ENCODE measurements at regions not wholly inside any gene's neighbourhood (a gene's known extent, or its start where the extent isn't known, plus 50 kb on each side); places are given as distances from the start of the nearest gene placed in this dataset.

- H3K4me3 ChIP-seq (ENCODE audit: low read depth, low read length), result no peak overlapping the region
- TF ChIP-seq, protein P1, sequence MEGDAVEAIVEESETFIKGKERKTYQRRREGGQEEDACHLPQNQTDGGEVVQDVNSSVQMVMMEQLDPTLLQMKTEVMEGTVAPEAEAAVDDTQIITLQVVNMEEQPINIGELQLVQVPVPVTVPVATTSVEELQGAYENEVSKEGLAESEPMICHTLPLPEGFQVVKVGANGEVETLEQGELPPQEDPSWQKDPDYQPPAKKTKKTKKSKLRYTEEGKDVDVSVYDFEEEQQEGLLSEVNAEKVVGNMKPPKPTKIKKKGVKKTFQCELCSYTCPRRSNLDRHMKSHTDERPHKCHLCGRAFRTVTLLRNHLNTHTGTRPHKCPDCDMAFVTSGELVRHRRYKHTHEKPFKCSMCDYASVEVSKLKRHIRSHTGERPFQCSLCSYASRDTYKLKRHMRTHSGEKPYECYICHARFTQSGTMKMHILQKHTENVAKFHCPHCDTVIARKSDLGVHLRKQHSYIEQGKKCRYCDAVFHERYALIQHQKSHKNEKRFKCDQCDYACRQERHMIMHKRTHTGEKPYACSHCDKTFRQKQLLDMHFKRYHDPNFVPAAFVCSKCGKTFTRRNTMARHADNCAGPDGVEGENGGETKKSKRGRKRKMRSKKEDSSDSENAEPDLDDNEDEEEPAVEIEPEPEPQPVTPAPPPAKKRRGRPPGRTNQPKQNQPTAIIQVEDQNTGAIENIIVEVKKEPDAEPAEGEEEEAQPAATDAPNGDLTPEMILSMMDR (conservative IDR thresholded peaks at IDR 0.05; ENCODE audit: low read depth, low read length), result no peak
- DNase-seq (ENCODE audit: low read depth), result no peak
Observed at GRCh38 chr1:168443356-168443755, 100.4 kb downstream of the XCL2 start.

DNA sequence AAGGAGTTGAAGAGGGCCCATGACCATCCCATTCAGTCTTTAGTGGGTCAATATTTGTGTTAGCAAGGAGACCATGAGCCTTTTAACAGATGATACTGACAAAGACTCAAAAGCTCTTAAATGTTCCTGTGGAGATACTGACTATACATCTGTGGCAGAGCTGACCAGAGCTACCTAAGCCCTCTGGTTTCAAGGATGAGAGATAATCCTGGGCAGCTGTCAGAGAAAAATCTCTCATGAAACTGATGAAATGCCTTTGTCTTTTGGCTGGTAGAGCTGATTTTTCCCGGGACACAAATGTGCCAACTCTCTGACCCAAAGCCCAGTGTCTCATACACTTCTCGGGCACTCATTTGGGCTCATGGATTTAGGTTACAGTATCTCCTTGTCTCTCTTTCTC, 100.9 kb downstream of the XCL2 start:
- H3K4me3 ChIP-seq (ENCODE audit: low read depth, low read length), result no peak overlapping the region
- no peak for DNase-seq (ENCODE audit: low read depth)
- TF ChIP-seq, protein P1 (conservative IDR thresholded peaks at IDR 0.05; ENCODE audit: low read depth, low read length), result no peak

DNA sequence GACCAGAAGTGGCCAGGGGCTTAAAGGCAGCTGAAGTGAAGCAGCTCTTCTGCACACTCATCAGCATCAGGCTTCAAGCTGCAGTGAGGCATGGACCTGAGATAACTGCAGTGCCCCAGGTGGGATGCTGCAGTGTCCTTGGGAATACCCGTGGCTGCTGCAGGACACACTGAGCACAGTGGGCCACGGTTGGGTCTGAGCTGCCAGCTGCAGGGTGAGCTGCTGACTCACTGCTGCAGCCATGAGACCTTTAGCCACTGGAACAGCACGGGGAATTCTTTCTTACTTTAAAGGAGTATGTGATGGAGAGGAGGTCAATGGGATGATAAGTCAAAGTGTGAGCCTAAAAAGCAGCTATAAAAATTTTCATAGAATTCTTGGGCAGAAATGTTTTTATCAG, 102.1 kb downstream of the XCL2 start:
- TF ChIP-seq, protein P1 (conservative IDR thresholded peaks at IDR 0.05; ENCODE audit: low read depth, low read length), result no peak
- no peak for DNase-seq (ENCODE audit: low read depth)
- no peak overlapping the region for H3K4me3 ChIP-seq (ENCODE audit: low read depth, low read length)

- TF ChIP-seq, protein P1 (conservative IDR thresholded peaks at IDR 0.05; ENCODE audit: low read depth, low read length), result peak; percentile 89
- peak; percentile 89 for DNase-seq (ENCODE audit: low read depth)
- peak overlapping the region; percentile 17 for H3K4me3 ChIP-seq (ENCODE audit: low read depth, low read length)
Observed at GRCh38 chr1:168439456-168440375, 104.1 kb downstream of the XCL2 start.

DNA sequence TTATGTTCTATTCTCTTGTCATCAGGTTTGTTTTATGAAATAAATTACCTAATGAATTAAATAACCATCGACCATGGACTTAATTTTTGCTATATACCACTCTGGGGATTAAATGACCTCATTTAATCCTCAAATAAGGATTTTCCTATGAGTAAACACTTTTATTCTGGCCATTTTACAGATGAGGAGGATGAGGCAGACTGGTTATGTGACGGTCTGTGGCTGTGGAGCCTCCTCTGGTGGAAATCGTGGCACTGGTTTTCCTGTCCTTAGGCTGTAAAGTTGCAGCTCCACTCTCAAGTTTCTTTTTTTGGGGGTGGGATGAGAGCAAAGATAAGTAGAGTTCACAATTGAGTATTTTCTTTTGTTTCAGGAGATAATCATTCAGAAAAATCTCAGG, 105.2 kb downstream of the XCL2 start:
- no peak overlapping the region for H3K4me3 ChIP-seq (ENCODE audit: low read depth, low read length)
- DNase-seq (ENCODE audit: low read depth), result no peak
- TF ChIP-seq, protein P1 (conservative IDR thresholded peaks at IDR 0.05; ENCODE audit: low read depth, low read length), result no peak

GRCh38 chr1:168437821-168438220, 106.0 kb downstream of the XCL2 start:
- DNase-seq (ENCODE audit: low read depth), result no peak
- H3K4me3 ChIP-seq (ENCODE audit: low read depth, low read length), result no peak overlapping the region
- TF ChIP-seq, protein P1 (conservative IDR thresholded peaks at IDR 0.05; ENCODE audit: low read depth, low read length), result no peak

DNA sequence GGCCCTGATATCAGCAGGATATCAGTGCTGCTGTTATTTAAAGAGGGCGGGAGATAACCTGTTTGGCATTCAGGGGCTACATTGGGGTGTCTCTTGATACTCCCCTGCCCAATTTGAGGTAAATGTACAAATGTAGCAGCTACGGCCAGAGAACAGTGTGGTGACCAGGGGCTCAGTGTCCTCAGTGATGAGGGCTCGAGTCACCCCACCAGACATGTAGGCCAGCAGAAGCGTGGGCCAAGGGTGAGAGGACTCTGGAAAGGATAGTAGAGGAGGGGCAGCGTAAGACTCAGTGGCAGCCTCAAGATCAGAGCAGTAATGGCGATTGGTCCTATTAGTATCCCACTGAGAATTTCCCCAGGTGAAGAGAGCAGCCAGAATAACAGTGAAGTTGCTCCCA, 108.4 kb downstream of the XCL2 start:
- H3K4me3 ChIP-seq (ENCODE audit: low read depth, low read length), result no peak overlapping the region
- no peak for DNase-seq (ENCODE audit: low read depth)
- TF ChIP-seq, protein P1 (conservative IDR thresholded peaks at IDR 0.05; ENCODE audit: low read depth, low read length), result no peak

Measured in choroid plexus epithelial cell (primary cell).